CD4-positive, alpha-beta T cell treated with Interleukin-4 for 1 hour (primary cell): ENCODE measurements at regions not wholly inside any gene's neighbourhood (a gene's known extent, or its start where the extent isn't known, plus 50 kb on each side); places are given as distances from the start of the nearest gene placed in this dataset.

ENCODE experiments used
- DNase-seq, 2 donors: peaks; one replicate each; pipeline ENCODE4 v3.0.0-alpha.2; 2020 to 2022

GRCh38 chr1:37284053-37284452, 190.3 kb upstream of the ZC3H12A start:
- DNase-seq = no peak

GRCh38 chr1:37286881-37287280, 187.5 kb upstream of the ZC3H12A start:
- no peak for DNase-seq

- DNase-seq = peak; percentile 2 to 77
These were observed 185.5 kb upstream of the ZC3H12A start for GRCh38 chr1:37288900-37289299.

GRCh38 chr1:37290718-37291117, 183.7 kb upstream of the ZC3H12A start:
- no peak for DNase-seq

- DNase-seq = no peak
These were observed 181.6 kb upstream of the ZC3H12A start for GRCh38 chr1:37292789-37293188.

- no peak for DNase-seq
These were observed 180.3 kb upstream of the ZC3H12A start for GRCh38 chr1:37294096-37294495.

- DNase-seq = no peak
These were observed 179.9 kb upstream of the ZC3H12A start for GRCh38 chr1:37294529-37294928.

- no peak for DNase-seq
These were observed 175.6 kb upstream of the ZC3H12A start for GRCh38 chr1:37298769-37299168.

- DNase-seq = no peak
These were observed 175.2 kb upstream of the ZC3H12A start for GRCh38 chr1:37299216-37299615.

- DNase-seq = no peak
These were observed 170.4 kb upstream of the ZC3H12A start for GRCh38 chr1:37303884-37304574.

GRCh38 chr1:37305108-37305507, 169.3 kb upstream of the ZC3H12A start:
- DNase-seq = no peak

GRCh38 chr1:37305841-37306240, 168.5 kb upstream of the ZC3H12A start:
- no peak for DNase-seq

- no peak for DNase-seq
These were observed 167.9 kb upstream of the ZC3H12A start for GRCh38 chr1:37306461-37306860.

- no peak for DNase-seq
These were observed 167.5 kb upstream of the ZC3H12A start for GRCh38 chr1:37306871-37307270.

GRCh38 chr1:37308031-37308960, 166.1 kb upstream of the ZC3H12A start:
- DNase-seq = no peak

- DNase-seq = no peak
These were observed 164.8 kb upstream of the ZC3H12A start for GRCh38 chr1:37309574-37309973.

- DNase-seq = no peak
These were observed 164.3 kb upstream of the ZC3H12A start for GRCh38 chr1:37310064-37310463.

GRCh38 chr1:37315371-37315846, 159.0 kb upstream of the ZC3H12A start:
- DNase-seq = no peak

GRCh38 chr1:37317870-37318467, 156.4 kb upstream of the ZC3H12A start:
- no peak for DNase-seq

GRCh38 chr1:37318490-37318889, 155.9 kb upstream of the ZC3H12A start:
- no peak for DNase-seq

- DNase-seq = no peak
These were observed 155.1 kb upstream of the ZC3H12A start for GRCh38 chr1:37319284-37319683.

GRCh38 chr1:37323486-37324377, 150.6 kb upstream of the ZC3H12A start:
- DNase-seq = peak in 1 of 2 donors; percentile 5

- no peak for DNase-seq
These were observed 149.4 kb upstream of the ZC3H12A start for GRCh38 chr1:37325010-37325409.
